Activated CD8-positive, alpha-beta T cell treated with anti-CD3 and anti-CD28 coated beads, Interleukin-2, amount 10 ng/mL, durations not matched to agents 7 days and 5 days (primary cell): ENCODE measurements at regions not wholly inside any gene's neighbourhood (a gene's known extent, or its start where the extent isn't known, plus 50 kb on each side); places are given as distances from the start of the nearest gene placed in this dataset.

Source experiments
- ATAC-seq: fragments of 150-1000 bp; cut with Tn5 transposase; one replicate; pipeline ENCODE4 v1.10.0; 2021; ENCODE audit warnings: moderate library complexity
- CTCF ChIA-PET: fragments of 350-600 bp; sonication (Branson Sonifier 250); formaldehyde crosslinking; loops from one replicate; lab custom pipeline; 2021; ENCODE audit warnings: antibody characterized with exemption; lab: Charles Lee
- POLR2A ChIA-PET: fragments of 350-600 bp; sonication (Branson Sonifier 250); formaldehyde crosslinking; loops from one replicate; lab custom pipeline; 2021; ENCODE audit warnings: antibody characterized with exemption; lab: Charles Lee
- DNase-seq: peaks from one replicate; pipeline ENCODE4 v3.0.0-alpha.2; 2020
- H3K27ac Mint-ChIP-seq: one replicate; pipeline ENCODE4 v1.8.0; 2021; ENCODE audit warnings: mild to moderate bottlenecking, mixed read lengths
- H3K27me3 Mint-ChIP-seq: one replicate; pipeline ENCODE4 v1.8.0; 2021; ENCODE audit warnings: low read depth, mixed read lengths
- H3K36me3 Mint-ChIP-seq: one replicate; pipeline ENCODE4 v1.8.0; 2021; ENCODE audit warnings: low read depth, mixed read lengths
- H3K4me1 Mint-ChIP-seq: one replicate; pipeline ENCODE4 v1.8.0; 2021; ENCODE audit warnings: low read depth, mixed read lengths
- H3K4me3 Mint-ChIP-seq: one replicate; pipeline ENCODE4 v1.8.0; 2021; ENCODE audit warnings: mild to moderate bottlenecking, mixed read lengths
- H3K9me3 Mint-ChIP-seq: one replicate; pipeline ENCODE4 v1.8.0; 2022; ENCODE audit warnings: mixed read lengths; ENCODE audit not compliant: insufficient read depth

DNA sequence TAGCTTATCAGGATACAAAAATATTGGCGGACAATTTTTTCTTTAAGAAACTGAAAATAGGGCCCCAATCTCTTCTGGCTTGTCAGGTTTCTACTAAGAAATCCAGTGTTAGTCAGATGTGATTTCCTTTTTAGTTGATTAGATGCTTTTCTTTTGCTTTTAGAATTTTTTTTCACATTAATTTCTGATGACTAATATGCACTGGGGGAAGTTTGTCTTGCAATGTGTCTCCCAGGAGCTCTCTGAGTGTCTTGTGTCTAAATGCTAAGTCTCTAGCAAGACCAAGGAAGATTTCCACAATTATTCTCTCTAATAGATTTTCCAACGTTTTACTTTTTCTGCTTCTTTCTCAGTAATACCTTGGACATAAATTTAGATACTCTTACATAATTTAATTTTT is 559.8 kb upstream of the TYRP1 start:
- ChIA-PET POLR2A (no interaction called here), CTCF (no interaction called here)
- Mint-ChIP-seq H3K27me3 (no peaks in the 10 kb centered on the region), H3K4me3 (no peak overlapping the region), H3K36me3 (no peaks in the 10 kb centered on the region), H3K27ac (no peak overlapping the region), H3K4me1 (no peaks in the 10 kb centered on the region), H3K9me3 (peaks cover 32% of the 10 kb centered on the region)
- DNase-seq (no peak), ATAC-seq (no peak)

DNA sequence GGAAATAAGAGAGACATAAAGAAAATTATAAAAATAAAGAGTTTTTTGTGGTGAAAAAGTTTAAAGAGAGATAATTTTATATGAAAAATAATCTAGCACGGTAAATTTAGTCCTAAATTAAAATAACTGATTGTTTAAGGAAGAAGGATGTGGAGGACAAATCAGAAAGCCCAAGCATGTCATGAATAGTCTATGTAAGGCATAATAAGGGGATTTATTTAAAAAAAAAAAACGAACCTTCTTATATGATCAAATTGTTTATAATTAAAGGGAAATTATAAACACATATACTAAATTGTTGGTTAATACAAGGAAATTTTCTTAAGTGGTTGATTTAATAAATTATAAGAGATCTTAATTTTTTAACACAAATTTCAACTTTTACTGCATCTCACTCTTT is 551.8 kb upstream of the TYRP1 start:
- Mint-ChIP-seq H3K36me3 (no peaks in the 10 kb centered on the region), H3K4me1 (no peaks in the 10 kb centered on the region), H3K27me3 (no peaks in the 10 kb centered on the region), H3K27ac (no peak overlapping the region), H3K4me3 (no peak overlapping the region), H3K9me3 (peaks cover 28% of the 10 kb centered on the region)
- ChIA-PET CTCF (no interaction called here), POLR2A (no interaction called here)
- DNase-seq (no peak), ATAC-seq (no peak)

DNA sequence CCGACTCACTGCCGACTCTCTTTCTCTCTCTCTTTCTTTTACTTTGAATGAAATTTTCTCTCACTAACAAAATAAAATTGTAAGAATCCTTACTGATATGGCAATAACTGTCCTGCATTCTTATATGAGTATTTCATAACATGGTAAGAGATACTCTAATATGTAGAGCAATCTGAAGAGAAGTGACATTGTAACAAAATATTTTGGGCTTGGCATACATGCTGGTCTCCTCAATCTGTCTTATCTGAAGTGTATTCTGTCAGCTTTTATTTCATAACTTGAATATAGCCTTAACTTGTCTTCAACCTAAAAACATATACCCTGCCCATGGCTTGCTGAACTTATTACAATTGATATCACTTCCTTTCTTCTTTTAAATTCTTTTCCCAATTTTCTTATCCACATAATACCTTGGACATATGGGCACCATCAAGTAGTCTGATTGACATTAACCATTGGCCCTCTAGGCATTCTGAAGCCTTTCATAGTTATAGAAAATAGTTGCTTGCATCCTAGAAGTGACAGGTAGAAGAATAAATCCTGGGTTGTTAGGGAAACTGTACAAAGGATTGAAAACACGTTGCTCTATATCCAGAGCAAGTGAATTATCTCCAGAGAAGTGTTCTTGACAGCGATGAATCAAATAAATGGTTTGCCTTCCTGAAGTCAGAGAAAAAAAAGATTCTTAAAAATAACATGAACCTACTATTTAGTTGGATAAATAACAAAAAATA is 537.6 kb upstream of the TYRP1 start:
- Mint-ChIP-seq H3K36me3 (no peaks in the 10 kb centered on the region), H3K9me3 (peaks cover 4% of the 10 kb centered on the region), H3K4me1 (no peaks in the 10 kb centered on the region), H3K27ac (no peak overlapping the region), H3K4me3 (no peak overlapping the region), H3K27me3 (no peaks in the 10 kb centered on the region)
- CTCF ChIA-PET: no interaction called here
- POLR2A ChIA-PET: no interaction called here
- DNase-seq (no peak), ATAC-seq (no peak)

DNA sequence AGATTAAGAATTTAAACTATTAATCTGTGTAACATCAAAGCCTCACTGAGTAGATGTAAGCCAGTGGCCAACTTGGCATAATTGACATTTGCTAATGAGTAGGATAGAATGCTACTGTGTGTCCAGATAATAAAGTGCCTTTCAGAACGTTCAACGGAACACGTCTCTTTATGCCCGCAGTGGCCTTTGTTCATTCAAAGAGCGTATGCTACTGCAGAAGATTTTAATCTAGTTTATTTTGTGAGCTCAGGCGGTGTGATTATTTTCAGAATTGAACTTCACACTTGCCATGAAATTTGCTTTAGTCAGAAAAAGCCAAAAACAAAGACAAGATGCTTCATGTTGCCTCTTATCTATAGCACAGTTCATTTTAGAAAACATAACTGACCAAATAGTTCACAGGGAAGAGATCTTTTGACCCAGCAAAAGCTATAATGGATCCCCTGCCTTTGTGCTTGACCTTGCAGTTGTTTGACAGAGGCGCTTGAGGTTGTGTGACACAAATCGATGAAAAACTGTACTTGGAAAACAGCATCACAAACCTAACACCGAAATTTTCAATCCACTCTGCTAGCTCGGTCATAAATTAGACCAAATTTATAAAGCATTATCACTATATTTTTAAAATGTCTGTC is 530.9 kb upstream of the TYRP1 start:
- CTCF ChIA-PET: no interaction called here
- Mint-ChIP-seq H3K36me3 (no peaks in the 10 kb centered on the region), H3K27me3 (no peaks in the 10 kb centered on the region), H3K27ac (no peak overlapping the region), H3K4me1 (no peaks in the 10 kb centered on the region), H3K9me3 (peaks cover 19% of the 10 kb centered on the region), H3K4me3 (no peak overlapping the region)
- no peak for ATAC-seq
- no peak for DNase-seq
- POLR2A ChIA-PET: no interaction called here

DNA sequence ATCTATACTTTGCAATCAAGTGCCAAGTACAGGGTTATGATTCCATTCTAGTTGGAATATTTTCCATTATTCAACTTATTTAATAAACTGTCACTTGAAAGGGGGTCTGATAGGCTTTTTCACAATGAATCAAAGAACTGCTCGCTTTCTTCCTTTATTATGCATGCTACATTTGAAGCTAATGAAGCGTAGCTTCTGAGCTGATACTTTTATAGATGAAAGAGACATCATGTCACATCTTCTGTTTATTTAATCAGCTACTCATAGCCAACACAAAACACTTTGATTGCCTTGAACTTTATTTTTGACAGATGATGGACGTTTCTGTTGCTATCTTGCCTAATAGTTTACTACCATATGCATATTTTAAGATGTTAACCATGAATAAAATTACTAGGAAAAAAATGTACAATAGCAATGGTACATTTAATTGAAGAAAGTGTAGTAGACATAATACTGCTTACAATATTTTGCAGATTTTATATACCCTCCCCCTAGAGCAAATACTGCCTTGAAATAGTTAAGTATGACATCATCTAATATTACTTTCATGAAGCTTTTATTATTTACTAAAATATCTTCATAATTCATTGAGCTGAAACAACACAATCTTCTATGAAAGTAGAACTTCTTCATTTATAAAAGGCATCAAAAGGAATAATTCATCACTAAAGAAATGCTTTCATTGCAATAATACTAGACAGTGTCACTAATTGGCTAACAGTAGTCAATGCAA is 529.3 kb upstream of the TYRP1 start:
- Mint-ChIP-seq H3K4me1 (no peaks in the 10 kb centered on the region), H3K27me3 (no peaks in the 10 kb centered on the region), H3K27ac (no peak overlapping the region), H3K9me3 (peaks cover 19% of the 10 kb centered on the region), H3K4me3 (no peak overlapping the region), H3K36me3 (no peaks in the 10 kb centered on the region)
- DNase-seq (no peak), ATAC-seq (no peak)
- POLR2A ChIA-PET: no interaction called here
- CTCF ChIA-PET: no interaction called here

DNA sequence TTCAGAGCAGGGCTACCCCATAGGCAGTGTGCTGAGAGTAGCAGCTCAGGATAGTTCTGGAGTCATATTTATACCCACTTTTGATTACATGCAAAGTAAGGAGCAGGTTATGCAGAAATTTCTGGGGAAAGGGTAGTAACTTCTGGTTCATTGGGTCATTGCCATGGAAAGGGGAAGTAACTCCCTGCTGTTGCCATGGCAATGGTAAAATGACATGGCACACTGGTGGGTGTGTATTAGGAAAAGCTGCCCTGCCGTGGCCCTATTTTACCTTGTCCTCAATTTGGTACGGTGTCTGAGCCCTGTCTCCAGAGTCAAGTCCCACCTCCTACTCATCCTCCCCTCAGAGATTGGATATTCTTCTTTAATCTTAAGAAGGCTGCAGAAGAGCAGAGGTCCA is 526.7 kb upstream of the TYRP1 start:
- peaks cover 16% of the 10 kb centered on the region for H3K9me3 Mint-ChIP-seq
- ATAC-seq (no peak), DNase-seq (no peak)
- ChIA-PET POLR2A (no interaction called here), CTCF (no interaction called here)
- no peaks in the 10 kb centered on the region for H3K36me3 Mint-ChIP-seq
- no peak overlapping the region for H3K27ac Mint-ChIP-seq
- H3K27me3 Mint-ChIP-seq: no peaks in the 10 kb centered on the region
- H3K4me3 Mint-ChIP-seq: no peak overlapping the region
- H3K4me1 Mint-ChIP-seq: no peaks in the 10 kb centered on the region

DNA sequence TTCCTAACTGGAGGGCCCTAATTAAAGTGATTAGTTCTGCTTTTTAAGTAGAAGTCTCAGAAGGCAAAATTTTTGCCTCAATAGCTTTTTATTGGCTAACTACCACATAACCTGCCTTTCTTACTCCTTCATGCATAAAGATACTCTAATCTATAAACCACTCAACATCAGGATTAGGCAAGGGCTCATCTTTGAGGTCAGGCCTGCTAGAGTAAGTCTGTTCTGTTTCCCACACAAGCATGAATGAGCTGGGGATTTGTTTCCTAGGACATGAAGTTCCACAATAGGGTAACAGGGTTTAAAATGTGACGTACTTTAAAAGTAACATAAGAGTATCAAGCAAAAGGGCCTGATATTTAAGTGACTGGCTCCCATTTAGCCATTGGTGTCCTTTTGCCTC is 522.7 kb upstream of the TYRP1 start:
- peaks cover 14% of the 10 kb centered on the region for H3K9me3 Mint-ChIP-seq
- POLR2A ChIA-PET: no interaction called here
- CTCF ChIA-PET: no interaction called here
- no peak for DNase-seq
- ATAC-seq: no peak
- H3K4me3 Mint-ChIP-seq: no peak overlapping the region
- H3K36me3 Mint-ChIP-seq: no peaks in the 10 kb centered on the region
- no peak overlapping the region for H3K27ac Mint-ChIP-seq
- H3K27me3 Mint-ChIP-seq: no peaks in the 10 kb centered on the region
- no peaks in the 10 kb centered on the region for H3K4me1 Mint-ChIP-seq

DNA sequence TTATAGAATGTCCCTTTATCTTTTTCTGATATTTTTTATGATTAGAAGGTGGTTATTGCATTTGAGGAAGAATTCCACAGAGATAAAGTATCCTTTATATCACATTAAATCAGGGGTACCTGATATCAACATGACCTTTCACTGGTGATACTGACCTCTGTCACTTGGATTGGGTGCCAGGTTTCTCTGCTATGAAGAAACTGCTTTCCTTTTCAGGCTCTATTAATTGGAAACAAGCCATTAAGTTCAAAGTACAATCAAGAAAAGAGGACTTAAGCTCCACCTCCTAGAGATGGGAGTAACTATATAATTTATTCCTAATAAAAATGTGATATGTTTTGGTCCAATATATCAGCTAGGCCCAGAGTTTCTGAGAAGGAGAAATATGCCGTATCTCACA is 514.6 kb upstream of the TYRP1 start:
- Mint-ChIP-seq H3K27ac (no peak overlapping the region), H3K4me3 (no peak overlapping the region), H3K4me1 (no peaks in the 10 kb centered on the region), H3K36me3 (no peaks in the 10 kb centered on the region), H3K9me3 (peaks cover 5% of the 10 kb centered on the region), H3K27me3 (no peaks in the 10 kb centered on the region)
- DNase-seq (no peak), ATAC-seq (no peak)
- ChIA-PET POLR2A (no interaction called here), CTCF (no interaction called here)

DNA sequence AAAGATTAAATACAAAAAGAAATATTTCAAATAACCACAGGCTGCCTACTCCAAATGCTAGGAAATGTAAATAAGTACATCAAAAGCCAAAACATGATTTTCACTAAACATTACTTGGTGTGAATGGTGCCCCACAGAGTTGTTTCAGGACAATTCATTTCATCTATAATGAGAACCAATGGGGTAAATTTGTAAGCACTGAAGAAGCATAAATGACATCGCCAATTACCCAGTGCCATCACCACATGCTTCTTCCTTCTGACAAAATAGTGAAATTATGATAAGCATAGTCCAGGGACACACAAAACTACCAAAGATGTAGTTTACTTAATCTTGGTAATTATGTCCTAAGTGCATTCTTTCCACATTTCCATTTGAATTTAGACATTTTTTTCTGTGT is 510.4 kb upstream of the TYRP1 start:
- Mint-ChIP-seq H3K4me1 (no peaks in the 10 kb centered on the region), H3K27me3 (no peaks in the 10 kb centered on the region), H3K4me3 (no peak overlapping the region), H3K27ac (no peak overlapping the region), H3K36me3 (no peaks in the 10 kb centered on the region), H3K9me3 (peaks cover 5% of the 10 kb centered on the region)
- DNase-seq (no peak), ATAC-seq (no peak)
- CTCF ChIA-PET: no interaction called here
- POLR2A ChIA-PET: no interaction called here

DNA sequence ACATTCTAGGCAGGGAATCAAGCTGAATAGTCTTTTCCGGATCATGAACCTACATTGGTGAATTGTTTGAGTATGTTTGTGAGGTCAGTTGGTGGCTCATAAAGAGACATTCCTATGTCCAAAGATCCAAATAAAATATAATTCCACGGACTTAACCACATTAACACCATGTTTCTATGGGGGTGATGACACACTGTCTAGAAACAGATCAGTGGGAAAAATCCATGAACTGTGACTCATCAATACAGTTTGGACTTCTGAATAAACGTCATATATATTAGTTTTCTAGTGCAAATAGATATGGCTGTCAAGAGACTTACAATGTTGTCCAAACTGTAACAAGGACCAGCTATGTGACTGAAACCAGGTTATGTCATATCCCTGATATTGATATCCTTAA is 509.9 kb upstream of the TYRP1 start:
- CTCF ChIA-PET: no interaction called here

DNA sequence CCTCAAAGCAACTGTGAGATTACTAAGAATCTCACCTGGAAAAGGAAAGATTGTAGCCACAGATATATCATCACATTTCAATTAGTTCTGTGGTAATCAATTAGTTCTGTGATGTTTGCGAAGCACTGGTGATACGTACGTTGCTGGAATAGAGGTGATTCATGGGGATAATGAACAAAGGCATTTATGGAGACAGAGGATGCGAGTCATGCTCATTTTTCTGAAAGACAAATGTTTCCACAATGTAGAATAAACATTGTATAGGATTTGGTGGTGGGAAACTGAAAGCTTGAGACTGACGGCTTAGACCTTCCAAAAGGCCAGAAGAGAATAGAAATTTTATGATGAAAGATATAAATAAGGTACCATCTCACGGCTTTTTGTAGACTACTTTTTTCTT is 507.3 kb upstream of the TYRP1 start:
- ATAC-seq (no peak), DNase-seq (no peak)
- Mint-ChIP-seq H3K9me3 (peaks cover 4% of the 10 kb centered on the region), H3K27ac (no peak overlapping the region), H3K4me3 (no peak overlapping the region), H3K4me1 (no peaks in the 10 kb centered on the region), H3K27me3 (no peaks in the 10 kb centered on the region), H3K36me3 (no peaks in the 10 kb centered on the region)
- POLR2A ChIA-PET: no interaction called here
- CTCF ChIA-PET: no interaction called here

More for the DNA sequence above, 509.9 kb upstream of the TYRP1 start:
- no peak overlapping the region for H3K4me3 Mint-ChIP-seq
- no peak for DNase-seq
- no peaks in the 10 kb centered on the region for H3K4me1 Mint-ChIP-seq
- H3K27ac Mint-ChIP-seq: no peak overlapping the region
- POLR2A ChIA-PET: no interaction called here
- H3K9me3 Mint-ChIP-seq: peaks cover 5% of the 10 kb centered on the region
- ATAC-seq: no peak
- no peaks in the 10 kb centered on the region for H3K27me3 Mint-ChIP-seq
- H3K36me3 Mint-ChIP-seq: no peaks in the 10 kb centered on the region

DNA sequence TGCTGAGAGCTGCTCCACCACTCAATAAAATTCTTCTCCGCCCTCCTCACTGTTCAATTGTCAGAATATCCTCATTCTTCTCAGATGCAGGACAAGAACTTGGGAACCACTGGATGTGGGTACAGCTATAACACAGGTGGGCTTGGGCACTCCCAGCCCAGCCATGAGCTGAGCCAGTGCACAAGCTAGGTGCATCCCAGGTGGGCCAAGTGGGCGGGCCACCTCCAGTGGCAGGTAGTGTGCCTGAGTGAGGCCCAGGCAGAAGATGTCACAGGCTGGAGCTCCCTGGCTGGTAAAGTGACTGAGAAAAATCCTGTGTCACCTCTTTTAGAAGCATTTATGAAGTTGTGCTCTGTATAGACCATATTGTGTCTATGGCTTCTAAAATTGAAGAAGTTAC is 501.6 kb upstream of the TYRP1 start:
- Mint-ChIP-seq H3K27ac (no peak overlapping the region), H3K4me3 (no peak overlapping the region), H3K9me3 (no peaks in the 10 kb centered on the region), H3K27me3 (no peaks in the 10 kb centered on the region), H3K36me3 (no peaks in the 10 kb centered on the region), H3K4me1 (no peaks in the 10 kb centered on the region)
- ChIA-PET POLR2A (no interaction called here), CTCF (no interaction called here)
- no peak for DNase-seq
- no peak for ATAC-seq
